GM23338 (cell line): ENCODE measurements at regions not wholly inside any gene's neighbourhood (a gene's known extent, or its start where the extent isn't known, plus 50 kb on each side); places are given as distances from the start of the nearest gene placed in this dataset.

Source experiments
- ATAC-seq: fragments of 200-7000 bp; cut with Tn5 transposase; 3 replicates; pipeline ENCODE4 v1.9.1; 2020
- DNase-seq: peaks from one replicate; pipeline ENCODE4 v3.0.0-alpha.2; 2015; ENCODE audit warnings: low spot score
- H2AFZ ChIP-seq: fragments of 200-600 bp; sonication (generic); 2 replicates; pipeline ENCODE4 v1.8.0; 2016; ENCODE audit warnings: antibody characterized with exemption, mild to moderate bottlenecking, moderate library complexity
- H3F3A ChIP-seq: fragments of 200-600 bp; sonication (generic); replicated peaks from 2 replicates; pipeline ENCODE4 v1.8.0; 2017; ENCODE audit warnings: antibody characterized with exemption, mixed run types, low read depth
- H3K27ac ChIP-seq: fragments of 200-600 bp; sonication (generic); 2 replicates; pipeline ENCODE4 v1.6.1; 2016; ENCODE audit warnings: low read depth
- H3K27me3 ChIP-seq: fragments of 200-600 bp; sonication (generic); 2 replicates; pipeline ENCODE4 v1.8.0; 2016; ENCODE audit warnings: mild to moderate bottlenecking, mixed run types, moderate library complexity; ENCODE audit not compliant: insufficient read depth
- H3K36me3 ChIP-seq: fragments of 200-600 bp; sonication (generic); 2 replicates; pipeline ENCODE4 v1.8.0; 2016; ENCODE audit warnings: mild to moderate bottlenecking; ENCODE audit not compliant: insufficient read depth
- H3K4me1 ChIP-seq: fragments of 200-600 bp; sonication (generic); 2 replicates; pipeline ENCODE4 v1.8.0; 2016; ENCODE audit warnings: mild to moderate bottlenecking, moderate library complexity; ENCODE audit not compliant: insufficient read depth
- H3K4me2 ChIP-seq: fragments of 200-600 bp; sonication (generic); 2 replicates; pipeline ENCODE4 v1.7.1; 2017; ENCODE audit warnings: mixed run types
- H3K4me3 ChIP-seq: fragments of 200-600 bp; sonication (generic); 2 replicates; pipeline ENCODE4 v1.6.1; 2016; ENCODE audit warnings: mixed run types
- H3K79me2 ChIP-seq: fragments of 200-600 bp; sonication (generic); replicated peaks from 2 replicates; pipeline ENCODE4 v1.8.0; 2017; ENCODE audit warnings: mild to moderate bottlenecking; ENCODE audit not compliant: insufficient read depth
- H3K9me2 ChIP-seq: fragments of 200-600 bp; sonication (generic); 2 replicates; pipeline ENCODE4 v1.8.0; 2017; ENCODE audit not compliant: insufficient read depth
- H4K20me1 ChIP-seq: fragments of 200-600 bp; sonication (generic); replicated peaks from 2 replicates; pipeline ENCODE4 v1.8.0; 2017; ENCODE audit warnings: mild to moderate bottlenecking; ENCODE audit not compliant: insufficient read depth
- H3K27ac Mint-ChIP-seq: 2 replicates; pipeline ENCODE4 v1.8.0; 2020; ENCODE audit warnings: inconsistent platforms, mild to moderate bottlenecking, moderate library complexity, mixed read lengths
- H3K27me3 Mint-ChIP-seq: 3 replicates; pipeline ENCODE4 v1.8.0; 2022; ENCODE audit warnings: low read depth, mild to moderate bottlenecking, moderate library complexity, mixed read lengths, inconsistent platforms; ENCODE audit not compliant: insufficient read depth, poor library complexity
- H3K36me3 Mint-ChIP-seq: 3 replicates; pipeline ENCODE4 v1.8.0; 2021; ENCODE audit warnings: low read depth, mild to moderate bottlenecking, inconsistent platforms, moderate library complexity, mixed read lengths
- H3K4me1 Mint-ChIP-seq: 3 replicates; pipeline ENCODE4 v1.8.0; 2020; ENCODE audit warnings: mild to moderate bottlenecking, inconsistent platforms, mixed read lengths
- H3K4me3 Mint-ChIP-seq: 3 replicates; pipeline ENCODE4 v1.8.0; 2021; ENCODE audit warnings: moderate library complexity, mild to moderate bottlenecking, inconsistent platforms, mixed read lengths
- H3K9me3 Mint-ChIP-seq: 3 replicates; pipeline ENCODE4 v1.8.0; 2020; ENCODE audit warnings: moderate library complexity, mild to moderate bottlenecking, inconsistent platforms, mixed read lengths
- CREB1 ChIP-seq: fragments of 250-450 bp; sonication (Bioruptor Pico); IDR thresholded peaks from 2 replicates; pipeline ENCODE4 v1.5.0; 2020; ENCODE audit warnings: low read depth, mild to moderate bottlenecking, moderate library complexity
- CTCF ChIP-seq, 2 experiments: fragments of 200-600 bp in 1 of 2; sonication (generic) in 1 of 2; conservative IDR thresholded peaks; 2 replicates each; pipeline versions ENCODE4 v1.5.1 to v1.6.1; 2016 to 2017; ENCODE audit warnings: antibody characterized with exemption in 2 of 2, low read depth in 2 of 2, mild to moderate bottlenecking in 2 of 2, moderate library complexity in 1 of 2
- ETS1 ChIP-seq: IDR thresholded peaks from 2 replicates; pipeline ENCODE4 v1.6.1; 2016; ENCODE audit warnings: antibody characterized with exemption
- EZH2 ChIP-seq: fragments of 200-600 bp; sonication (generic); IDR thresholded peaks from one replicate; pipeline ENCODE4 v1.8.0; 2017; ENCODE audit warnings: antibody characterized with exemption, mild to moderate bottlenecking, low read depth; ENCODE audit not compliant: unreplicated experiment
- EZH2phosphoT487 ChIP-seq: fragments of 200-600 bp; sonication (generic); IDR thresholded peaks from one replicate; pipeline ENCODE4 v1.8.1; 2018; ENCODE audit warnings: antibody characterized with exemption; ENCODE audit not compliant: unreplicated experiment
- JUNB ChIP-seq: IDR thresholded peaks from one replicate; pipeline ENCODE4 v1.6.1; 2016; ENCODE audit warnings: antibody characterized with exemption; ENCODE audit not compliant: unreplicated experiment
- NANOG ChIP-seq: IDR thresholded peaks from 2 replicates; pipeline ENCODE4 v1.6.1; 2016; ENCODE audit warnings: antibody characterized with exemption, borderline replicate concordance
- POLR2AphosphoS5 ChIP-seq: IDR thresholded peaks from 2 replicates; pipeline ENCODE4 v1.6.1; 2016; ENCODE audit warnings: antibody characterized with exemption, low read depth
- REST ChIP-seq: IDR thresholded peaks from one replicate; pipeline ENCODE4 v1.6.1; 2018; ENCODE audit warnings: antibody characterized with exemption; ENCODE audit not compliant: unreplicated experiment
- STAT1 ChIP-seq: IDR thresholded peaks from one replicate; pipeline ENCODE4 v1.6.1; 2016; ENCODE audit warnings: antibody characterized with exemption; ENCODE audit not compliant: unreplicated experiment
- ZNF114 ChIP-seq: fragments of 250-450 bp; sonication (Bioruptor Pico); IDR thresholded peaks from 2 replicates; pipeline ENCODE4 v1.5.0; 2020; ENCODE audit warnings: mild to moderate bottlenecking, moderate library complexity
- ZNF331 ChIP-seq: fragments of 250-450 bp; sonication (Bioruptor Pico); IDR thresholded peaks from 2 replicates; pipeline ENCODE4 v1.5.0; 2020; ENCODE audit warnings: low read depth, mild to moderate bottlenecking, moderate library complexity
- ZNF462 ChIP-seq: fragments of 250-450 bp; sonication (Bioruptor Pico); IDR thresholded peaks from 2 replicates; pipeline ENCODE4 v1.5.0; 2020; ENCODE audit warnings: mild to moderate bottlenecking, moderate library complexity

GRCh38 chr4:3639613-3640586 is 107.7 kb upstream of the LRPAP1 start:
- Histone ChIP-seq H4K20me1 (no peaks in the 10 kb centered on the region), H3F3A (no peaks in the 10 kb centered on the region), H3K4me2 (no peak overlapping the region), H3K27ac (no peak overlapping the region), H3K9me2 (no peaks in the 10 kb centered on the region), H3K4me3 (no peak overlapping the region), H3K79me2 (no peaks in the 10 kb centered on the region), H3K27me3 (no peaks in the 10 kb centered on the region), H3K4me1 (no peaks in the 10 kb centered on the region), H3K36me3 (no peaks in the 10 kb centered on the region), H2AFZ (no peak overlapping the region)
- no peak for DNase-seq
- ATAC-seq = no peak
- TF ChIP-seq REST (no peak), ZNF462 (CRISPR knock-in tag) (no peak), CREB1 (CRISPR knock-in tag) (no peak), EZH2phosphoT487 (no peak), CTCF (conservative IDR thresholded peaks at IDR 0.05; ENCODE audit: low read depth in 2 of 2) (no peak), ZNF114 (CRISPR knock-in tag) (no peak), JUNB (no peak), ZNF331 (CRISPR knock-in tag) (no peak), STAT1 (no peak), ETS1 (no peak), NANOG (no peak), POLR2AphosphoS5 (no peak), EZH2 (no peak)
- Mint-ChIP-seq H3K4me1 (peaks cover 2% of the 10 kb centered on the region; the same call in 1 of the 3 replicates), H3K9me3 (peaks cover 9% of the 10 kb centered on the region; the same call in 2 of the 3 replicates), H3K27me3 (peaks cover 20% of the 10 kb centered on the region), H3K27ac (no peak overlapping the region), H3K4me3 (no peak overlapping the region), H3K36me3 (no peaks in the 10 kb centered on the region)
